ENCODE measurements at regions not wholly inside any gene's neighbourhood (a gene's known extent, or its start where the extent isn't known, plus 50 kb on each side); places are given as distances from the start of the nearest gene placed in this dataset.
"Not testable (repeated sequence)": the region's sequence is repeated elsewhere in the genome, so short reads cannot be mapped to it uniquely, and the experiment has no call there.

DNA sequence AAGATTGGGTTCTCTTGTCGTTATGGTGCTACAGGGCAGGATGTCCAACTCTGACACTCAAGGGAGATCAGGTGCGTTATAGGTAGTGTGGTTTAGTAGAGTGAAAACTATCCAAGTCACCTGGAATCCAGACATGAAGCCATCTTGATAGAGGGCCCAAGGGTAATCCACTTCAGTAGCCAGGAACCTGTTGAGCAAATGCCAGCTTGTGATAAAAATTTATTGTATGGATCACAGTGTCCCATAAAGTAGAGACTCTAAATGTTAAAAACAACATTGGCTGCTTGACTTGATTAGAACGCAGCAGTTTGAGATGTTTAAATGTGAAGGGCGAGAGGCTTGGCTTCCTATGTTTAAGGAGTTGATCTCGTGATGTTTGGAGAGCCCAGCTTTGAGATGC is 105.7 kb upstream of the GMDS start:
- Mint-ChIP-seq H3K27ac (no peak overlapping the region), H3K4me3 (no peak overlapping the region), H3K9me3 (no peaks in the 10 kb centered on the region), H3K4me1 (no peaks in the 10 kb centered on the region), H3K27me3 (no peaks in the 10 kb centered on the region), H3K36me3 (peaks cover 15% of the 10 kb centered on the region)
- no peaks in the 10 kb centered on the region for H3K9me3 ChIP-seq
- no peak for DNase-seq
- no peaks in the 10 kb centered on the region for H3K36me3 ChIP-seq (ENCODE audit: control insufficient read depth in 2 of 2, extremely low read depth in 1 of 2, insufficient read depth in 1 of 2, low read length in 1 of 2)
- 80% methylated on average over 3 of the region's 5 CpGs for WGBS (ENCODE audit: insufficient coverage)
- no peak for ATAC-seq (replicated peaks in 1 of 4)
- H3K27me3 ChIP-seq (replicated peaks in 1 of 2; ENCODE audit: control insufficient read depth in 2 of 2, extremely low read depth in 1 of 2, insufficient read depth in 2 of 2, low read length in 1 of 2): no peaks in the 10 kb centered on the region
- ChIA-PET POLR2A (interaction anchor here in 1 of 2 donors (0.6 kb wide), 1 partner anchor 352 kb away, joined by 3 read pairs; no protein-coding TSS in a partner anchor), CTCF (interaction anchor here in 1 of 2 donors (0.5 kb wide), 1 partner anchor 157 kb away, joined by 3 read pairs; no protein-coding TSS in a partner anchor)
- H3K4me3 ChIP-seq (ENCODE audit: control insufficient read depth in 1 of 2, extremely low read depth in 1 of 2, low read length in 1 of 2): no peak overlapping the region
- H3K4me1 ChIP-seq (ENCODE audit: control insufficient read depth in 1 of 2, extremely low read depth in 1 of 2, insufficient read depth in 2 of 2, low read length in 2 of 2): no peaks in the 10 kb centered on the region
- no peak overlapping the region for H3K27ac ChIP-seq (ENCODE audit: low read length)

DNA sequence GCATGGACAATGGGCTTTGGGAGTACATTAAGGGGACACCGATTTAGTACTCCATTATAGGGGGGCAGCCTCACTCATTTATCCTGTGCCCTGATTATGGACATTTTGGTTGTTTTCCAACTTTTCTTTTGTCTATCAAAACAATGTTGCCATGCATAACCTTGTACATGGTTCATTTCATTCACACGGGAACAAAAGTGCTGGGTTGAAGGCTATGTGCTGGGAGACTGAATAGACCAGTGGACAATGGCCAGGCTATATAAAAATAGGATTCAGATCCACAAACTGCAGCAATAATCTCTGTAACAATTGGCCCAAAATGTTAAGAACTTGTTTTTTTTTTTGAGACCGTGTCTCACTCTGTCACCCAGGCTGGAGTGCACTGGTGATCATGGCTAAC is 100.7 kb upstream of the GMDS start:
- POLR2A ChIA-PET: no interaction called here
- Mint-ChIP-seq H3K9me3 (peaks cover 4 to 18% (median 14%) of the 10 kb centered on the region in 3 donors), H3K36me3 (peaks cover 13% of the 10 kb centered on the region), H3K27me3 (no peaks in the 10 kb centered on the region), H3K27ac (no peak overlapping the region), H3K4me3 (no peak overlapping the region), H3K4me1 (no peaks in the 10 kb centered on the region)
- H3K4me3 ChIP-seq (ENCODE audit: control insufficient read depth in 1 of 2, extremely low read depth in 1 of 2, low read length in 1 of 2): no peak overlapping the region
- H3K36me3 ChIP-seq (ENCODE audit: control insufficient read depth in 2 of 2, extremely low read depth in 1 of 2, insufficient read depth in 1 of 2, low read length in 1 of 2): no peaks in the 10 kb centered on the region
- no peak for DNase-seq
- CTCF ChIA-PET: no interaction called here
- H3K27ac ChIP-seq (ENCODE audit: low read length): no peak overlapping the region
- no peaks in the 10 kb centered on the region for H3K9me3 ChIP-seq
- WGBS (ENCODE audit: insufficient coverage): 100% methylated on average over 1 of the region's 3 CpGs
- H3K27me3 ChIP-seq (replicated peaks in 1 of 2; ENCODE audit: control insufficient read depth in 2 of 2, extremely low read depth in 1 of 2, insufficient read depth in 2 of 2, low read length in 1 of 2): no peaks in the 10 kb centered on the region
- H3K4me1 ChIP-seq (ENCODE audit: control insufficient read depth in 1 of 2, extremely low read depth in 1 of 2, insufficient read depth in 2 of 2, low read length in 2 of 2): no peaks in the 10 kb centered on the region
- no peak for ATAC-seq (replicated peaks in 1 of 4)

DNA sequence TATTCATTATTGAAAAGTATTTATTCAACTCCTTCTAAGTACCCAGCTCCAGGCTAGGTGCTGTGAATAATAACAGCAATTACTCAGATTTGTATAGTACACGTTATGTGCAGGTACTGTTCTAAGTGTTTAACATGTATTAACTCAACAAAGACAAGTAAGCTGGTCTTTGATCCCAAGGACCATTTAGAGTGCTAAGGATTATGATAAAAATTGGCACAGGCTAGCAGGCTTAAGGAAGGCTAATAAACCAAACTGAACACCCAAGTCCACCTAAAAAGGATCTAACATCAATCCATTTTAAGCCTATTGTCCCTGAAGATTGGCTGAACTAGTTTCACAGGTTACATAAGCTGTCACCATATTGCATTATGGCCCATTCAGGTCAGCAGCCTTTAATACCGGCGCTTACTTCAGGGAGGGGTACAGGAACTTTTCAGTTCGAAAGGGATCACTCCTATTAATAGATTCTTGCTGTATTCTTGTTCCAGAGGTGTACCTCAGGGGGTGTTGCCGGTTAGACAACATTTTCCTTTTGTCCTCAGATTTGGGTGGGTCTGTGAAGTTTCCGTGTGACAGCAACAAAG is 99.0 kb upstream of the GMDS start:
- Histone ChIP-seq H3K27ac (ENCODE audit: low read length) (no peak overlapping the region), H3K36me3 (ENCODE audit: control insufficient read depth in 2 of 2, extremely low read depth in 1 of 2, insufficient read depth in 1 of 2, low read length in 1 of 2) (no peaks in the 10 kb centered on the region), H3K4me1 (ENCODE audit: control insufficient read depth in 1 of 2, extremely low read depth in 1 of 2, insufficient read depth in 2 of 2, low read length in 2 of 2) (no peaks in the 10 kb centered on the region), H3K4me3 (ENCODE audit: control insufficient read depth in 1 of 2, extremely low read depth in 1 of 2, low read length in 1 of 2) (no peak overlapping the region), H3K27me3 (replicated peaks in 1 of 2; ENCODE audit: control insufficient read depth in 2 of 2, extremely low read depth in 1 of 2, insufficient read depth in 2 of 2, low read length in 1 of 2) (no peaks in the 10 kb centered on the region), H3K9me3 (peaks cover 8% of the 10 kb centered on the region)
- no peak overlapping the region for H3K27ac Mint-ChIP-seq
- H3K4me1 Mint-ChIP-seq: no peaks in the 10 kb centered on the region
- no peaks in the 10 kb centered on the region for H3K27me3 Mint-ChIP-seq
- ChIA-PET CTCF (no interaction called here), POLR2A (interaction anchor here in 1 of 2 donors (0.6 kb wide), 1 partner anchor 217 kb away, joined by 4 read pairs; no protein-coding TSS in a partner anchor)
- WGBS (ENCODE audit: insufficient coverage): no CpG with 5 or more reads among the region's 6 CpGs
- H3K36me3 Mint-ChIP-seq: peaks cover 10% of the 10 kb centered on the region
- H3K4me3 Mint-ChIP-seq: no peak overlapping the region
- ATAC-seq (replicated peaks in 1 of 4) (no peak), DNase-seq (no peak)
- peaks cover 5 to 29% (median 25%) of the 10 kb centered on the region in 3 donors for H3K9me3 Mint-ChIP-seq

DNA sequence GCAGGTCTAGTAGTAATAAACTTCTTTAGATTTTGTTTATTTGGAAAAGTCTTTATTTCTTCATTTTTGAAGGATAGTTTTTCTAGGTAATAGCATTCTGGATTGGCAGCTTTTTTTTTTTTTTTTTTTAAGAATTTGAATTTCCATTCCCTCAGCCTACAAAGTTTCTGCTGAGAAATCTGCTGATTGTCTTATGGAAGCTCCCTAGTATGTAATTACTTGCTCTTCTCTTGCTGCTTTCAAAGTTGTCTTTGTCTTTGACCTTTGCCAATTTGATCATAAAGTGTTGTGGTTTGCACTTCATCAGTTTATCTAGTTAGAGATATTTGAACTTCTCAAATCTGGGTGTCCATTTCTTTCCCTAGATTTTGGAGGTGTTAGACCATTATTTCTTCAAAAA is 82.2 kb upstream of the GMDS start:
- Mint-ChIP-seq H3K36me3 (peaks cover 74% of the 10 kb centered on the region), H3K4me1 (peaks cover 0 to 4% (median 0%) of the 10 kb centered on the region in 3 donors), H3K27me3 (no peaks in the 10 kb centered on the region), H3K27ac (no peak overlapping the region), H3K9me3 (peaks cover 26 to 66% (median 35%) of the 10 kb centered on the region in 3 donors), H3K4me3 (no peak overlapping the region)
- no peak for DNase-seq
- CTCF ChIA-PET: no interaction called here
- POLR2A ChIA-PET: no interaction called here
- Histone ChIP-seq H3K4me3 (ENCODE audit: control insufficient read depth in 1 of 2, extremely low read depth in 1 of 2, low read length in 1 of 2) (no peak overlapping the region), H3K9me3 (no peaks in the 10 kb centered on the region), H3K36me3 (ENCODE audit: control insufficient read depth in 2 of 2, extremely low read depth in 1 of 2, insufficient read depth in 1 of 2, low read length in 1 of 2) (no peaks in the 10 kb centered on the region), H3K27me3 (replicated peaks in 1 of 2; ENCODE audit: control insufficient read depth in 2 of 2, extremely low read depth in 1 of 2, insufficient read depth in 2 of 2, low read length in 1 of 2) (no peaks in the 10 kb centered on the region), H3K4me1 (ENCODE audit: control insufficient read depth in 1 of 2, extremely low read depth in 1 of 2, insufficient read depth in 2 of 2, low read length in 2 of 2) (no peaks in the 10 kb centered on the region), H3K27ac (ENCODE audit: low read length) (no peak overlapping the region)
- no peak for ATAC-seq (replicated peaks in 1 of 4)

DNA sequence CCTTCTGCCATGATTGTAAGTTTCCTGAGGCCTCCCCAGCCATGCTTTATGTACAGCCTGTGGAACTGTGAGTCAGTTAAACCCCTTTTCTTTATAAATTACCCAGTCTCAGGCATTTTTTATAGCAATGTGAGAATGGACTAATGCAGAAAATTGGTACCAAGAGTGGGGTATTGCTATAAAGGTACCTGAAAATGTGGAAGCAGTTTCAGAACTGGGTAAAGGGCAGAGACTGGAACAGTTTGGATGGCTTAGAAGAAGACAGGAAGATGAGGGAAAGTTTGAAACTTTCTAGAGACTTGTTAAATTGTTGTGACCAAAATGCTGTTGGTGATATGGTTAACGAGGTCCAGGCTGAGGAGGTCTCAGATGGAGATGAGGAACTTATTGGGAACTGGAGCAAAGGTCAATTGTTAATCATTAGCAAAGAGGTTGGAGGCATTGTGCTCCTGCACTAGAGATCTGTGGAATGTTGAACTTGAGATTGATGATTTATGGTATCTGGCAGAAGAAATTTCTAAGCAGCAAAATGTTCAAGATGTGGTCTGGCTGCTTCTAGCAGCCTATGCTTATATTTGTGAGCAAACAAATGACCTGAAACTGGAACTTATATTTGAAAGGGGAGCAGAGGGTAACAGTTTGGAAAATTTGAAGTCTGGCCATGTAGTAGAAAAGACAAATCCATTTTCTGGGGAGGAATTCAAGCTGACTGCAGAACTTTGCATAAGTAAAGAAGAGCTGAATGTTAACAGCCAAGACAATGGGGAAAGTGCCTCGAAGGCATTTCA is 79.0 kb upstream of the GMDS start:
- Mint-ChIP-seq H3K9me3 (peaks cover 27 to 82% (median 40%) of the 10 kb centered on the region in 3 donors), H3K4me3 (no peak overlapping the region), H3K4me1 (peaks cover 0 to 4% (median 0%) of the 10 kb centered on the region in 3 donors), H3K27me3 (no peaks in the 10 kb centered on the region), H3K36me3 (peaks cover 73% of the 10 kb centered on the region), H3K27ac (no peak overlapping the region)
- no peaks in the 10 kb centered on the region for H3K27me3 ChIP-seq (replicated peaks in 1 of 2; ENCODE audit: control insufficient read depth in 2 of 2, extremely low read depth in 1 of 2, insufficient read depth in 2 of 2, low read length in 1 of 2)
- no peaks in the 10 kb centered on the region for H3K4me1 ChIP-seq (ENCODE audit: control insufficient read depth in 1 of 2, extremely low read depth in 1 of 2, insufficient read depth in 2 of 2, low read length in 2 of 2)
- POLR2A ChIA-PET: no interaction called here
- 60% methylated on average over 2 of the region's 2 CpGs for WGBS (ENCODE audit: insufficient coverage)
- DNase-seq (no peak), ATAC-seq (replicated peaks in 1 of 4) (no peak)
- no peaks in the 10 kb centered on the region for H3K9me3 ChIP-seq
- no peak overlapping the region for H3K27ac ChIP-seq (ENCODE audit: low read length)
- H3K36me3 ChIP-seq (ENCODE audit: control insufficient read depth in 2 of 2, extremely low read depth in 1 of 2, insufficient read depth in 1 of 2, low read length in 1 of 2): no peaks in the 10 kb centered on the region
- no peak overlapping the region for H3K4me3 ChIP-seq (ENCODE audit: control insufficient read depth in 1 of 2, extremely low read depth in 1 of 2, low read length in 1 of 2)
- CTCF ChIA-PET: no interaction called here

DNA sequence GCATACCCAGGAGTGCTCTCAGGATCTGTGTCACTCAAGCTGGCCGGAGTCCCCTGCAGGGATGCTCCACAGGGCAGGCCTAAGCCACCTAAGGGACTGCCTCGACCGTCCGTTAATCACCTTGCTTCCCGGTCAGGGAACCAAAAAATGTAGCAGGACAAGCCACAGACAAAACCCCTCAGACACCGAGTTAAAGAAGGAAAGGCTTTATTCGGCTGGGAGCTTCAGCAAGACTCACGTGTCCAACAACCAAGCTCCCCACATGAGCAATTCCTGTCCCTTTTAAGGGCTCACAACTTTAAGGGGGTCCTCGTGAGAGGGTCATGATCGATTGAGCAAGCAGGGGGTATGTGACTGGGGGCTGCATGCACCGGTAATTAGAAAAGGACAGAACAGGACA is 72.1 kb upstream of the GMDS start:
- H3K27me3 ChIP-seq (replicated peaks in 1 of 2; ENCODE audit: control insufficient read depth in 2 of 2, extremely low read depth in 1 of 2, insufficient read depth in 2 of 2, low read length in 1 of 2); H3K27me3 Mint-ChIP-seq; H3K4me1 ChIP-seq (ENCODE audit: control insufficient read depth in 1 of 2, extremely low read depth in 1 of 2, insufficient read depth in 2 of 2, low read length in 2 of 2); H3K27ac ChIP-seq (ENCODE audit: low read length); ATAC-seq (replicated peaks in 1 of 4); H3K9me3 ChIP-seq; H3K36me3 ChIP-seq (ENCODE audit: control insufficient read depth in 2 of 2, extremely low read depth in 1 of 2, insufficient read depth in 1 of 2, low read length in 1 of 2); H3K27ac Mint-ChIP-seq; H3K4me3 ChIP-seq (ENCODE audit: control insufficient read depth in 1 of 2, extremely low read depth in 1 of 2, low read length in 1 of 2); DNase-seq; POLR2A ChIA-PET; H3K4me1 Mint-ChIP-seq; CTCF ChIA-PET; H3K4me3 Mint-ChIP-seq: not testable (repeated sequence)
- Mint-ChIP-seq H3K36me3 (peaks cover 53% of the 10 kb centered on the region), H3K9me3 (peaks cover 12 to 44% (median 34%) of the 10 kb centered on the region in 3 donors)
- WGBS (ENCODE audit: insufficient coverage): 100% methylated on average over 1 of the region's 11 CpGs
